Astrocyte (in vitro differentiated cells and primary cell): ENCODE measurements at regions not wholly inside any gene's neighbourhood (a gene's known extent, or its start where the extent isn't known, plus 50 kb on each side); places are given as distances from the start of the nearest gene placed in this dataset.

ENCODE experiments used
- DNase-seq: peaks from one replicate; pipeline ENCODE4 v3.0.0-alpha.2; 2010; ENCODE audit warnings: low read depth
- FAIRE-seq: peaks from 2 replicates; lab custom pipeline; 2011; peaks lifted over from hg19 to GRCh38; lab: Jason Lieb, UNC
- H2AFZ ChIP-seq: 2 replicates; pipeline ENCODE4 v1.6.0; 2012; ENCODE audit warnings: low read depth, low read length, inconsistent platforms
- H3K27ac ChIP-seq: 2 replicates; pipeline ENCODE4 v1.5.1; 2011; ENCODE audit warnings: low read depth, low read length, inconsistent platforms
- H3K27me3 ChIP-seq: 2 replicates; pipeline ENCODE4 v1.6.0; 2011; ENCODE audit warnings: low read length, inconsistent platforms; ENCODE audit not compliant: insufficient read depth
- H3K36me3 ChIP-seq: 2 replicates; pipeline ENCODE4 v1.5.1; 2011; ENCODE audit warnings: low read length, inconsistent platforms; ENCODE audit not compliant: insufficient read depth
- H3K4me1 ChIP-seq: 2 replicates; pipeline ENCODE4 v1.5.1; 2011; ENCODE audit warnings: low read length, inconsistent platforms; ENCODE audit not compliant: insufficient read depth
- H3K4me2 ChIP-seq: 2 replicates; pipeline ENCODE4 v1.6.0; 2012; ENCODE audit warnings: low read length, inconsistent platforms
- H3K4me3 ChIP-seq: 2 replicates; pipeline ENCODE4 v1.5.1; 2011; ENCODE audit warnings: low read depth, mild to moderate bottlenecking, low read length, inconsistent platforms; ENCODE audit not compliant: insufficient read depth
- H3K79me2 ChIP-seq: 2 replicates; pipeline ENCODE4 v1.6.0; 2012; ENCODE audit warnings: mild to moderate bottlenecking, low read length, inconsistent platforms; ENCODE audit not compliant: insufficient read depth
- H3K9ac ChIP-seq: 2 replicates; pipeline ENCODE4 v1.6.0; 2012; ENCODE audit warnings: mild to moderate bottlenecking, low read length, inconsistent platforms
- H3K9me3 ChIP-seq: 2 replicates; pipeline ENCODE4 v1.5.1; 2012; ENCODE audit warnings: low read depth, mild to moderate bottlenecking, low read length, inconsistent platforms; ENCODE audit not compliant: insufficient read depth
- H4K20me1 ChIP-seq: 2 replicates; pipeline ENCODE4 v1.6.0; 2012; ENCODE audit warnings: low read length, inconsistent platforms; ENCODE audit not compliant: insufficient read depth
- H3K27ac Mint-ChIP-seq: one replicate; pipeline ENCODE4 v1.8.0; 2021; ENCODE audit warnings: mild to moderate bottlenecking, mixed read lengths; ENCODE audit not compliant: unreplicated experiment
- H3K27me3 Mint-ChIP-seq: one replicate; pipeline ENCODE4 v1.8.0; 2021; ENCODE audit warnings: low read depth, mixed read lengths; ENCODE audit not compliant: unreplicated experiment
- H3K36me3 Mint-ChIP-seq: one replicate; pipeline ENCODE4 v1.8.0; 2021; ENCODE audit warnings: low read depth, mixed read lengths; ENCODE audit not compliant: unreplicated experiment
- H3K4me1 Mint-ChIP-seq: one replicate; pipeline ENCODE4 v1.8.0; 2021; ENCODE audit warnings: low read depth, mixed read lengths; ENCODE audit not compliant: unreplicated experiment
- H3K4me3 Mint-ChIP-seq: one replicate; pipeline ENCODE4 v1.8.0; 2021; ENCODE audit warnings: mild to moderate bottlenecking, moderate library complexity, mixed read lengths; ENCODE audit not compliant: unreplicated experiment
- H3K9me3 Mint-ChIP-seq: one replicate; pipeline ENCODE4 v1.8.0; 2021; ENCODE audit warnings: mild to moderate bottlenecking, mixed read lengths; ENCODE audit not compliant: unreplicated experiment
- EZH2 ChIP-seq: IDR thresholded peaks from 2 replicates; pipeline ENCODE4 v1.6.1; 2012; ENCODE audit warnings: mild to moderate bottlenecking, low read length, inconsistent platforms; ENCODE audit not compliant: insufficient read depth
- TF ChIP-seq, protein P1 (sequence below): IDR thresholded peaks from 2 replicates; pipeline ENCODE4 v1.5.1; 2011; ENCODE audit warnings: low read depth, mild to moderate bottlenecking, inconsistent platforms, low read length, moderate library complexity; ENCODE audit not compliant: insufficient read depth

DNA sequence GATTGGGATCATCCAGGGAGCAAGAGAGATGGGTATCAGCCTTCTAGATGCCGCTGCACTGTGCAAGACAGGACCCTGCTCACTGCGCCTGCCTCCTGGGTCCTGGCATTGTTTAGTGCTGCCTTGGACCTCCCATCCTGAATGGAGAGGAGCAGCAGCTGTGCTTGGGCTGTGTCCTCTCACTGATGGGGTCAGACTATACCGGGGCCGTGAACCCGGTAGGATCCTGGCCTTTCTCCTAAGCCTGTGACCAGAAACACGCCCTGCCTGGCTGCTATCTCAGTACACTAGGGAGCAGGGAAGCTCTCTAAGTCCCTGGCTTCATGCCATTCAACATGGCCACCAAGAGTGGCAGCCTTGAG lies 309.4 kb upstream of the ZNF32 start:
- FAIRE-seq: no peak
- H3K4me2 ChIP-seq: no peak overlapping the region
- H2AFZ ChIP-seq: no peak overlapping the region
- no peaks in the 10 kb centered on the region for H3K79me2 ChIP-seq
- no peaks in the 10 kb centered on the region for H3K27me3 ChIP-seq
- peaks cover 9% of the 10 kb centered on the region for H3K9me3 Mint-ChIP-seq
- H3K9ac ChIP-seq: no peak overlapping the region
- H3K27ac ChIP-seq: no peak overlapping the region
- H3K4me3 ChIP-seq: no peak overlapping the region
- no peak for DNase-seq
- H3K4me1 Mint-ChIP-seq: no peaks in the 10 kb centered on the region
- H3K27me3 Mint-ChIP-seq: peaks cover 46% of the 10 kb centered on the region
- no peaks in the 10 kb centered on the region for H3K9me3 ChIP-seq
- no peaks in the 10 kb centered on the region for H3K36me3 ChIP-seq
- H3K4me3 Mint-ChIP-seq: no peak overlapping the region
- no peaks in the 10 kb centered on the region for H4K20me1 ChIP-seq
- H3K4me1 ChIP-seq: no peaks in the 10 kb centered on the region
- TF ChIP-seq EZH2: no peak
- TF ChIP-seq, protein P1, sequence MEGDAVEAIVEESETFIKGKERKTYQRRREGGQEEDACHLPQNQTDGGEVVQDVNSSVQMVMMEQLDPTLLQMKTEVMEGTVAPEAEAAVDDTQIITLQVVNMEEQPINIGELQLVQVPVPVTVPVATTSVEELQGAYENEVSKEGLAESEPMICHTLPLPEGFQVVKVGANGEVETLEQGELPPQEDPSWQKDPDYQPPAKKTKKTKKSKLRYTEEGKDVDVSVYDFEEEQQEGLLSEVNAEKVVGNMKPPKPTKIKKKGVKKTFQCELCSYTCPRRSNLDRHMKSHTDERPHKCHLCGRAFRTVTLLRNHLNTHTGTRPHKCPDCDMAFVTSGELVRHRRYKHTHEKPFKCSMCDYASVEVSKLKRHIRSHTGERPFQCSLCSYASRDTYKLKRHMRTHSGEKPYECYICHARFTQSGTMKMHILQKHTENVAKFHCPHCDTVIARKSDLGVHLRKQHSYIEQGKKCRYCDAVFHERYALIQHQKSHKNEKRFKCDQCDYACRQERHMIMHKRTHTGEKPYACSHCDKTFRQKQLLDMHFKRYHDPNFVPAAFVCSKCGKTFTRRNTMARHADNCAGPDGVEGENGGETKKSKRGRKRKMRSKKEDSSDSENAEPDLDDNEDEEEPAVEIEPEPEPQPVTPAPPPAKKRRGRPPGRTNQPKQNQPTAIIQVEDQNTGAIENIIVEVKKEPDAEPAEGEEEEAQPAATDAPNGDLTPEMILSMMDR: no peak
- H3K36me3 Mint-ChIP-seq: no peaks in the 10 kb centered on the region
- no peak overlapping the region for H3K27ac Mint-ChIP-seq

DNA sequence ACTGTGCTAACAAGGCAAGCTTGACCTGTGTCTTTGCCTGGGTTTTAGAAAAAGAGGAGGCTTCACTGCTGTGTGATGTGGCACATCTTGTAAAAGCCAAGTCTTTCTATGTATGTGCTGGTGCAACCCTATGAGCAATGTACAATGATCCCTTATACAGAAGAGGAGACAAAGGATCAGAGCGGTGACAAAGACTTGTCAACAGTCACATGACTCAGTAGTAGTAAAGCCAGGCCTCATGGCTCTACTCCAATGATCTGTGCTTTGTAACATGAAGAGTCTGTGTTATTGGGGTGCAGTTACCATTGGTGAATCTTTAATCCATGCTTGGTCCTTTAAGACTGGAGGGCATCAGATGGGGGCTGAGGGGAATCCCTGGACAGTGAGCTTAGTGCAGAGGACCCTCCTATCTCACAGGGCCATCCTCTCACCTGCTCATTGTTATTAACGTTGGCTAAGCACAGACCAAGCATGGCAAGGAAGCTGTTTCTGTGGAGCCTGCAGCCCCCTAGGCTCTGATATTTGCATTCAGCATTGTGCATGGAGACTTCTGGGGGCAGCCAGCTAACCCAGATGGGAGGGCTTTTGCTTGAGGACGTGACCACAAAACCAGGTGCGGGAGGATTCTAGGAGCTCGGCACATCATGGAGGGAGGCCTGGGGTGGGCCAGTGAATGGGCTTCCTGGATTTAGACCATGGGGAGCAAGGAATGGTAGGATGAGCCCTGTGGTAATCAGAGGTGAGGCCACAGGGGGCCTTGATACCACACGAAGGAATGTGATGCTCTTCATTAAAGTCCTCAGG lies 308.8 kb upstream of the ZNF32 start:
- no peak overlapping the region for H3K4me3 ChIP-seq
- H3K79me2 ChIP-seq: no peaks in the 10 kb centered on the region
- no peak for TF ChIP-seq EZH2
- TF ChIP-seq, protein P1: no peak
- H3K27ac ChIP-seq: no peak overlapping the region
- H3K4me1 ChIP-seq: no peaks in the 10 kb centered on the region
- DNase-seq (no peak), FAIRE-seq (no peak)
- Mint-ChIP-seq H3K9me3 (peaks cover 11% of the 10 kb centered on the region), H3K27ac (no peak overlapping the region), H3K36me3 (no peaks in the 10 kb centered on the region), H3K27me3 (peaks cover 41% of the 10 kb centered on the region), H3K4me3 (no peak overlapping the region), H3K4me1 (no peaks in the 10 kb centered on the region)
- H3K4me2 ChIP-seq: no peak overlapping the region
- H2AFZ ChIP-seq: no peak overlapping the region
- no peak overlapping the region for H3K9ac ChIP-seq
- no peaks in the 10 kb centered on the region for H3K36me3 ChIP-seq
- no peaks in the 10 kb centered on the region for H3K9me3 ChIP-seq
- H4K20me1 ChIP-seq: no peaks in the 10 kb centered on the region
- H3K27me3 ChIP-seq: no peaks in the 10 kb centered on the region

DNA sequence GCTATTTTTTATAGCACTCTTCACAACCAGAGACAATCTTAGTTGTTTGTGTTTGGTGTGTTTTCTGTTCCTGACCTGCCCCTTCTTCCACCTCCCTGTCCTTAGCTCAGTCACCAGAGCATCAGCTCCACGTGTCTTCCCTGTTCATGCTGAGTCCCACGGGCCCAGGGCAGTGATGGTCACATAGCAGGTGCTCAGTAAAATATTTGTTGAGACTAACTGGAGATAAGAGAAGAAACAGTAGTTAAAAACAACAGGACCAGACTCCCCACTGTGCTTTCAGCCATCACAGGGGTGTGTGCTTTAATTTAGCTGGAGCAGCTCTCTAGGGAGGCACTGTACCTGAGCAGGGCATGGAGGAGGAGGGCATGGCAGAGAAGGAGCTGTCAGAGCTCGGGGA lies 307.3 kb upstream of the ZNF32 start:
- no peak overlapping the region for H3K27ac Mint-ChIP-seq
- H3K9me3 Mint-ChIP-seq: peaks cover 11% of the 10 kb centered on the region
- Histone ChIP-seq H3K4me1 (no peaks in the 10 kb centered on the region), H3K79me2 (no peaks in the 10 kb centered on the region), H3K27me3 (no peaks in the 10 kb centered on the region), H3K9me3 (no peaks in the 10 kb centered on the region), H3K4me2 (no peak overlapping the region), H3K36me3 (no peaks in the 10 kb centered on the region), H4K20me1 (no peaks in the 10 kb centered on the region), H3K4me3 (no peak overlapping the region), H3K9ac (no peak overlapping the region), H3K27ac (no peak overlapping the region), H2AFZ (no peak overlapping the region)
- peaks cover 34% of the 10 kb centered on the region for H3K27me3 Mint-ChIP-seq
- H3K4me3 Mint-ChIP-seq: no peak overlapping the region
- no peak for FAIRE-seq
- DNase-seq: no peak
- no peaks in the 10 kb centered on the region for H3K4me1 Mint-ChIP-seq
- no peaks in the 10 kb centered on the region for H3K36me3 Mint-ChIP-seq
- TF ChIP-seq, protein P1: no peak
- TF ChIP-seq EZH2: no peak
